ENCODE measurements at regions not wholly inside any gene's neighbourhood (a gene's known extent, or its start where the extent isn't known, plus 50 kb on each side); places are given as distances from the start of the nearest gene placed in this dataset.

DNA sequence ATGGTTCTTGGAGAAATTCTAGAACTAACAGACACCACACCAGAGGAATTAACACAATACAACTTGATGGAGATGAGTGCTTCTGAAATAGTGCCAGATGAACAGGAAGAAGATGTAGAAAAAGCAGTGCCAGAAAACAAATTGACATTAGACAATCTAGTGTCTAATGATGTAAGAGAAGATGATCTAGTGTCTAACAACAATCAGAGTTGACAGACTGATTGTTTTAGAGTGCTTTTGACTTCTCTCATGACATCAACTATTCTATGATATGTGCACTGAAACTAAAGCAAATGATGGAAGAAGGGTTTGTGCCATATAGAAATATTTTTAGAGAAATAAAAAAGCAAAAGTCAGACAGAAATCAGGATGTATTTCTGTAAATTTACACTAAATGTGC is 646.1 kb upstream of the KIF2B start:
- DNase-seq (ENCODE audit: low read depth) = no peak
- no peak overlapping the region for H3K4me3 ChIP-seq (ENCODE audit: control insufficient read depth, low read depth, low read length)
- TF ChIP-seq, protein P1, sequence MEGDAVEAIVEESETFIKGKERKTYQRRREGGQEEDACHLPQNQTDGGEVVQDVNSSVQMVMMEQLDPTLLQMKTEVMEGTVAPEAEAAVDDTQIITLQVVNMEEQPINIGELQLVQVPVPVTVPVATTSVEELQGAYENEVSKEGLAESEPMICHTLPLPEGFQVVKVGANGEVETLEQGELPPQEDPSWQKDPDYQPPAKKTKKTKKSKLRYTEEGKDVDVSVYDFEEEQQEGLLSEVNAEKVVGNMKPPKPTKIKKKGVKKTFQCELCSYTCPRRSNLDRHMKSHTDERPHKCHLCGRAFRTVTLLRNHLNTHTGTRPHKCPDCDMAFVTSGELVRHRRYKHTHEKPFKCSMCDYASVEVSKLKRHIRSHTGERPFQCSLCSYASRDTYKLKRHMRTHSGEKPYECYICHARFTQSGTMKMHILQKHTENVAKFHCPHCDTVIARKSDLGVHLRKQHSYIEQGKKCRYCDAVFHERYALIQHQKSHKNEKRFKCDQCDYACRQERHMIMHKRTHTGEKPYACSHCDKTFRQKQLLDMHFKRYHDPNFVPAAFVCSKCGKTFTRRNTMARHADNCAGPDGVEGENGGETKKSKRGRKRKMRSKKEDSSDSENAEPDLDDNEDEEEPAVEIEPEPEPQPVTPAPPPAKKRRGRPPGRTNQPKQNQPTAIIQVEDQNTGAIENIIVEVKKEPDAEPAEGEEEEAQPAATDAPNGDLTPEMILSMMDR (IDR thresholded peaks at IDR 0.05; ENCODE audit: control insufficient read depth, insufficient read depth, low read depth, low read length, missing control alignments) = no peak

DNA sequence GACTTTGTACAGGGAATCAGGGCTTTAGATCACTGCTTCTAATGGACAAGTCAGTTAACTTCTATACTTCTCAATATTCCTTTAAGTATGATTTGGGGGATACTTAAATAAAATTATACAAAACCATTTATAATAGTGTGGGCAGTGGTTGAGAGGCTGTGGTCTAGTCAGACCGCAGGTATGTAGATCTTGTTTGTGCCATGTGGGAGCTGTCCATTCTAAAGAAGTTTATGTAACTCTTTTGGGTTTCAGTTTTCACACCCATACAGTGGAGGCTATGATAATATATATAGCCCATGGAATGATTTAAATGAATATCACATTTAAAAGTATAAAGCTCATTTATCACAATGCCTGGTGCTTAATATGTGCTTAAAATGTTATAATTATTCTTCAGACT is 654.3 kb upstream of the KIF2B start:
- no peak for DNase-seq (ENCODE audit: low read depth)
- TF ChIP-seq, protein P1 (IDR thresholded peaks at IDR 0.05; ENCODE audit: control insufficient read depth, insufficient read depth, low read depth, low read length, missing control alignments) = no peak
- H3K4me3 ChIP-seq (ENCODE audit: control insufficient read depth, low read depth, low read length) = no peak overlapping the region

DNA sequence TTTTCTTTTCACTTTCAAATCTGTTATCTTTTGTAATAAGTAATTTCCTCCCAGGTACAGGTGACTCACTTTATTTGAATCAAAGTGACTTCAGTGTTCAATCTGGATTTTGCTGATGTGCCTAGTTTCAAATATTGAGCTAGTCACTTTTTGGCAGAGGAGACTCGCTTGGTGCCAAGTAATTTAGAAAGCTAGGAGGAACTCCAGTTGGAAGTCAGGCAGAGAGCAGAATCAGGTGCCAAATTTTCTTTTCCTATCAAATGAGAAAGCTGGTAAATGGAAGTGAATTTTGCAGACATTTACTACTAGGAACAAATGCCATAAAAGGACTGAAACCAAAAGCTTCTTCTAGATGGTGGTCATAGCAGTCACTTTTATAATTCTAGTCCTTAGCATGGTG is 656.0 kb upstream of the KIF2B start:
- DNase-seq (ENCODE audit: low read depth) = no peak
- no peak overlapping the region for H3K4me3 ChIP-seq (ENCODE audit: control insufficient read depth, low read depth, low read length)
- TF ChIP-seq, protein P1 (IDR thresholded peaks at IDR 0.05; ENCODE audit: control insufficient read depth, insufficient read depth, low read depth, low read length, missing control alignments) = no peak

DNA sequence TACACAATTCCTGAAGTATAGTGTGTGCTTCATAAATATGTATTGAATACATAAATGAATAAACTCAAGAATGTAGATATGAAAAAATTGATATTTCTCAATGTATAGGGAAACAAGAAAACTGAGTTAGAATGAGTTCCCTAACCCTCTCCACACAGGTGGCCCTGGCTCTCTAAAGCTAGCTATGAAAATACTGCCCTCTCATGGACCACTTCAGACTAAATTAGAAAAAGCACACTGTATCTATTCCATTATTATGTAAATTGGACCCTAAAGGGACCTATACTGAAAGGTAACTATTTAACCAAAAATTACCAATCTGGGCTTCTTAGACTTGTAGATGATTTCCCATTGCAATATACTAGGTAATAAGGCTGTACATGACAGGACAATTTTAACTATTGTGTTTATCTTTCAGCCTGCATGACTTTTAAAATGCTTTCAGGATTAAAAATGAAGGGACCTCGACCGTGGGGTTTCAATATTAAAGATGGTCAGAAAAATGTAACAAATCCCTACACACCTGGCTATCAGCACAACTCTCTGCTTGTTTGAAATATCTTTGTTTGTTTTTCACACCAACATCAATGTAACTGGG is 672.5 kb upstream of the KIF2B start:
- H3K4me3 ChIP-seq (ENCODE audit: control insufficient read depth, low read depth, low read length) = no peak overlapping the region
- TF ChIP-seq, protein P1 (IDR thresholded peaks at IDR 0.05; ENCODE audit: control insufficient read depth, insufficient read depth, low read depth, low read length, missing control alignments) = no peak
- no peak for DNase-seq (ENCODE audit: low read depth)

DNA sequence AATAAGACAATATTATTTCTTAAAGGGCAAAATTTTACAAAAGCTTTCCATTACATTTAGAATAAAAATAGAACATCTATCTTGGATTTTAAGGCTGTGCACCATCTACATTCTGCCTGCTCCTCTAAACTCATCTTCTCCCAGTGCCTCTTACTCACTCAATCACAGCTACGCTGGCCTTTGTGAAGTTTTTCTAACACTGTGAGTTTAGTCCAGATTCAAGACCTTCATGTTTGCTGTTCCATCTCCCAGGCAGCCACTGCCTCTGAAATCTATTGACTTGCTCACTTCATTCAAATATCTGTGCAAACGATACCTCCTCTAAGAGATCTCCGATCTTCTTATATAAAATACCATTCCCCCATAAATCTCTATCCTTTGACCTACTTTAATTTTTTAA is 673.4 kb upstream of the KIF2B start:
- TF ChIP-seq, protein P1 (IDR thresholded peaks at IDR 0.05; ENCODE audit: control insufficient read depth, insufficient read depth, low read depth, low read length, missing control alignments) = no peak
- H3K4me3 ChIP-seq (ENCODE audit: control insufficient read depth, low read depth, low read length) = no peak overlapping the region
- no peak for DNase-seq (ENCODE audit: low read depth)

DNA sequence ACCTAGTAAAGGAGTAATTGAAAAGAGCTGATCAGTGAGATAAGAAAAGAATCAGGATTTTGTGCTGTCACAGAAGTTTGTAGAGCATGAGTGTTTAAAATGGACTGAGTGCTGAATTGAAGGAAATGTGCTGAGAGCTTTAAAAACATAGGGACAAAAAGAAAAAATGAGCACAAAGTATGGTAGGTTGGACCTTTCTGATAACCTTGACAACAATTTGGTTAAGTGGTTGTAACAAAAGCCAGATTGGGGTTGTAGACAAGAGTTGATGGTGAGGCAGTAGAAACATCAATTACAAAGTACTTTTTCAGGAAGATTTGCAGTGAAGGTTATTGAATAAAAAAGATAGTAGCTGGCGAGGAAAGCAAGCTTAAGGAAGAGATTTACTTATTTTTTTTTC is 674.7 kb upstream of the KIF2B start:
- TF ChIP-seq, protein P1 (IDR thresholded peaks at IDR 0.05; ENCODE audit: control insufficient read depth, insufficient read depth, low read depth, low read length, missing control alignments) = no peak
- no peak overlapping the region for H3K4me3 ChIP-seq (ENCODE audit: control insufficient read depth, low read depth, low read length)
- no peak for DNase-seq (ENCODE audit: low read depth)

DNA sequence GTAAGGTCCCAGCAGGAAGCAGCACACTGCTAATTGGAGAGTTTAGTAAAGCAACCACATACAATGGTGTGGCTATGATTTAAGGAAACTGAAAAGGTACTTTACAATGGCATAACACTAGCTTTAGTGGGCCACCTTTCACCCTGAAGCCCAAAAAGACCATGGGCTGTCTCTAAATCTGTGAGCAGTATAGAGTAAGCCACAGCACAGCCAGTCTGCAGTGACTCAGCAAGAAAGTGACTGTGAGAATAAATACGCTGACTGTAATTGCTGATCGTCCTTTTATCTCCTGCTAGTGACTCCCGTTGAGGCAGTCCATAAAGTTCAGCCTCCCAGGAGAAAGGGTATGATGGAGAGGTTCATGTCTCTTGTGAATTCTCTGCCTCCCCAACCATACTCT is 679.8 kb upstream of the KIF2B start:
- TF ChIP-seq, protein P1 (IDR thresholded peaks at IDR 0.05; ENCODE audit: control insufficient read depth, insufficient read depth, low read depth, low read length, missing control alignments) = no peak
- no peak overlapping the region for H3K4me3 ChIP-seq (ENCODE audit: control insufficient read depth, low read depth, low read length)
- no peak for DNase-seq (ENCODE audit: low read depth)

Measured in AG09309 (cell line).